Keratinocyte (primary cell): ENCODE measurements at regions not wholly inside any gene's neighbourhood (a gene's known extent, or its start where the extent isn't known, plus 50 kb on each side); places are given as distances from the start of the nearest gene placed in this dataset.

Experiments used
- DNase-seq: peaks from one replicate; pipeline ENCODE4 v3.0.0-alpha.2; 2011; ENCODE audit warnings: low read depth, missing footprints, low spot score
- FAIRE-seq: peaks from 2 replicates; lab custom pipeline; 2011; peaks lifted over from hg19 to GRCh38; lab: Jason Lieb, UNC
- H2AFZ ChIP-seq: 2 replicates; pipeline ENCODE4 v1.6.0; 2012; ENCODE audit warnings: low read length, control low read depth, inconsistent platforms; ENCODE audit not compliant: control insufficient read depth
- H3K27ac ChIP-seq: 2 replicates; pipeline ENCODE4 v1.5.1; 2011; ENCODE audit warnings: low read length; ENCODE audit not compliant: control insufficient read depth, insufficient read depth
- H3K27me3 ChIP-seq: 3 replicates; pipeline ENCODE4 v1.6.0; 2011; ENCODE audit warnings: low read length; ENCODE audit not compliant: control insufficient read depth, insufficient read depth; ENCODE audit errors: extremely low read depth
- H3K36me3 ChIP-seq, 2 experiments: 2 replicates in 1 of 2; 3 replicates in 1 of 2; pipeline ENCODE4 v1.5.1; 2011; ENCODE audit warnings: low read length in 2 of 2, mild to moderate bottlenecking in 1 of 2; ENCODE audit not compliant: control insufficient read depth in 2 of 2, insufficient read depth in 2 of 2; ENCODE audit errors: extremely low read depth in 1 of 2
- H3K4me1 ChIP-seq: 3 replicates; pipeline ENCODE4 v1.5.1; 2011; ENCODE audit warnings: low read length; ENCODE audit not compliant: control insufficient read depth, insufficient read depth; ENCODE audit errors: extremely low read depth
- H3K4me2 ChIP-seq: 3 replicates; pipeline ENCODE4 v1.6.0; 2011; ENCODE audit warnings: low read depth, low read length; ENCODE audit not compliant: control insufficient read depth, insufficient read depth; ENCODE audit errors: extremely low read depth
- H3K4me3 ChIP-seq, 3 experiments: fragments of 200-600 bp in 1 of 3; sonication (generic) in 1 of 3; 2 replicates in 2 of 3; 3 replicates in 1 of 3; pipeline ENCODE4 v1.5.1; 2011 to 2016; ENCODE audit warnings: low read length in 3 of 3, mild to moderate bottlenecking in 3 of 3, control low read depth in 2 of 3, inconsistent platforms in 1 of 3, low read depth in 1 of 3, mixed read lengths in 1 of 3, mixed run types in 1 of 3, moderate library complexity in 1 of 3; ENCODE audit not compliant: control insufficient read depth in 2 of 3, insufficient read depth in 2 of 3; ENCODE audit errors: extremely low read depth in 1 of 3
- H3K79me2 ChIP-seq: 2 replicates; pipeline ENCODE4 v1.6.0; 2012; ENCODE audit warnings: low read length; ENCODE audit not compliant: control insufficient read depth, insufficient read depth
- H3K9ac ChIP-seq: 3 replicates; pipeline ENCODE4 v1.6.0; 2011; ENCODE audit warnings: low read length; ENCODE audit not compliant: control insufficient read depth, insufficient read depth; ENCODE audit errors: extremely low read depth
- H3K9me1 ChIP-seq: 3 replicates; pipeline ENCODE4 v1.6.0; 2011; ENCODE audit warnings: low read length; ENCODE audit not compliant: control insufficient read depth, insufficient read depth; ENCODE audit errors: extremely low read depth
- H3K9me3 ChIP-seq: 2 replicates; pipeline ENCODE4 v1.5.1; 2012; ENCODE audit warnings: low read depth, low read length; ENCODE audit not compliant: control insufficient read depth
- H4K20me1 ChIP-seq: 3 replicates; pipeline ENCODE4 v1.6.0; 2011; ENCODE audit warnings: low read length; ENCODE audit not compliant: control insufficient read depth, insufficient read depth; ENCODE audit errors: extremely low read depth
- EZH2 ChIP-seq: IDR thresholded peaks from one replicate; pipeline ENCODE4 v1.6.1; 2012; ENCODE audit warnings: inconsistent platforms, mild to moderate bottlenecking, low read length, moderate library complexity
- dilution Hi-C: fragments of 300-500 bp; cut with MboI; formaldehyde crosslinking; loops from one replicate; pipeline ENCODE4 v1.7.0; 2020; ENCODE audit warnings: low sequenced_read_pairs; ENCODE audit not compliant: extremely low pct_ligation_motif_present
- TF ChIP-seq, protein P1 (sequence below), 3 experiments: IDR thresholded peaks in 1 of 3; conservative IDR thresholded peaks in 1 of 3; optimal IDR thresholded peaks in 1 of 3; 2 replicates in 2 of 3; 3 replicates in 1 of 3; pipeline versions ENCODE3 to v1.5.1; 2011; ENCODE audit warnings: low read length in 3 of 3, mild to moderate bottlenecking in 3 of 3, moderate library complexity in 2 of 3, control low read depth in 1 of 3, inconsistent platforms in 1 of 3; ENCODE audit not compliant: insufficient read depth in 2 of 3; ENCODE audit errors: extremely low read depth in 1 of 3

DNA sequence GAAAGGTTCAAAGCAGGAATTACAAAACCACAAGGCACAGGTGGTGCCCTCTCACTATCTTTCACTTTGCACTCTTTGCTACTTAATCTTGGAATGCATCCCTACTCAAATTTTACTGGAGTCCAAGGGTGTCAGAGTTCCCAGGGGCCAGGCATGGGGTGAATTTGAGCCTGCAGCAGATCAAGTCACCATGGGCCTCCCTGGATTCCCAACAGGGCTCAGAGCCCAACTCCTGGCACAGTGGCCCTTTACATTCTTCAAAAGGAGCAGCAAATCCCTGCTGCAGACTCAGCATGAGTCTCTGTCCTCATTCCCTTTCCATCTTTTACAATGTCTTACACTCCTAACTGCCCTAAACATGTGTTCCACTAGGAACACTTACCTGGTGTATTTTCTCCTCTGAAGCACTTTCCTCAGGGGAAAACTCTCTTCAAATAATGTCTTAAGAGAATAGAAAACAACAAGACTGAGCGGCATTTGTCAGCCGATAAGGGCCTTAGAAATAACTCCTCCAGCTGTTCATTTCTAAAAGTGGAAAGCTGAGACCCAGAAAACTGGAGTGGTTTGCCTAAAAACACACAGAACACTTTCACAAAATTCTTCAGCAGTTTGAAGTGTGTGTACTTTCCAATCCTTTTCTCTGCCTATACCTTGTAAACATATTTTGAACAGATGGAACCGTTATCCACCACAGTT is 596.0 kb downstream of the INSC start:
- Histone ChIP-seq H3K27me3 (no peaks in the 10 kb centered on the region), H3K9me1 (no peaks in the 10 kb centered on the region), H3K79me2 (no peaks in the 10 kb centered on the region), H3K36me3 (no peaks in the 10 kb centered on the region), H2AFZ (no peak overlapping the region), H3K9me3 (no peaks in the 10 kb centered on the region), H3K9ac (no peak overlapping the region), H3K4me2 (no peak overlapping the region), H3K27ac (no peak overlapping the region), H3K4me1 (no peaks in the 10 kb centered on the region), H3K4me3 (no peak overlapping the region), H4K20me1 (no peaks in the 10 kb centered on the region)
- TF ChIP-seq, protein P1, sequence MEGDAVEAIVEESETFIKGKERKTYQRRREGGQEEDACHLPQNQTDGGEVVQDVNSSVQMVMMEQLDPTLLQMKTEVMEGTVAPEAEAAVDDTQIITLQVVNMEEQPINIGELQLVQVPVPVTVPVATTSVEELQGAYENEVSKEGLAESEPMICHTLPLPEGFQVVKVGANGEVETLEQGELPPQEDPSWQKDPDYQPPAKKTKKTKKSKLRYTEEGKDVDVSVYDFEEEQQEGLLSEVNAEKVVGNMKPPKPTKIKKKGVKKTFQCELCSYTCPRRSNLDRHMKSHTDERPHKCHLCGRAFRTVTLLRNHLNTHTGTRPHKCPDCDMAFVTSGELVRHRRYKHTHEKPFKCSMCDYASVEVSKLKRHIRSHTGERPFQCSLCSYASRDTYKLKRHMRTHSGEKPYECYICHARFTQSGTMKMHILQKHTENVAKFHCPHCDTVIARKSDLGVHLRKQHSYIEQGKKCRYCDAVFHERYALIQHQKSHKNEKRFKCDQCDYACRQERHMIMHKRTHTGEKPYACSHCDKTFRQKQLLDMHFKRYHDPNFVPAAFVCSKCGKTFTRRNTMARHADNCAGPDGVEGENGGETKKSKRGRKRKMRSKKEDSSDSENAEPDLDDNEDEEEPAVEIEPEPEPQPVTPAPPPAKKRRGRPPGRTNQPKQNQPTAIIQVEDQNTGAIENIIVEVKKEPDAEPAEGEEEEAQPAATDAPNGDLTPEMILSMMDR (optimal IDR thresholded peaks at IDR 0.05 in 1 of 3, IDR thresholded peaks at IDR 0.05 in 1 of 3, conservative IDR thresholded peaks at IDR 0.05 in 1 of 3; ENCODE audit: extremely low read depth in 1 of 3, insufficient read depth in 2 of 3, low read length in 3 of 3) = no peak
- TF ChIP-seq EZH2 = no peak
- dilution Hi-C loops = no loop called here
- FAIRE-seq (no peak), DNase-seq (no peak)

DNA sequence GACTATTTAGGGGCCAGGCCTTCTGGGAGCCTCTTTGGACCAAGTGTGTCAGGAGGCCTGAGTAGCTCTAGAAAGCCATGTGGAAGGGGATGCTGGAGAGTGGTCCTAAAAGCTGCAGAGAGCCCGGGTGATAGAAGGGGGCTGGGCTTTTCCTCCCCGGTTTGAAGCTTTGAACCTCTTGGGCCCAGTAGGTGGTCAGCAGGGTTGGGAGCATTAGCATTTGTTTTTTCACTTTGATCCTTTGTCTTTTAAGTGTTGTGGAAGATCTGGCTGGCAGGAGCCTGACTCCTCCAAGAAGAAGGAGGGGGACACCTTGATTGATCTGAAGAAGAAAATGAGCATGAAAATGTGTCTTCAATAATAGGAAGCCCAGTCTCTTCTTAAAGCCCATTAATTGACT is 596.6 kb downstream of the INSC start:
- no peaks in the 10 kb centered on the region for H3K36me3 ChIP-seq
- no peak for FAIRE-seq
- dilution Hi-C loops = no loop called here

More for the DNA sequence above, 596.6 kb downstream of the INSC start:
- DNase-seq = no peak
- Histone ChIP-seq H4K20me1 (no peaks in the 10 kb centered on the region), H3K27ac (no peak overlapping the region), H3K9me3 (no peaks in the 10 kb centered on the region), H3K9me1 (no peaks in the 10 kb centered on the region), H3K4me2 (no peak overlapping the region), H3K79me2 (no peaks in the 10 kb centered on the region), H3K9ac (no peak overlapping the region), H3K27me3 (no peaks in the 10 kb centered on the region), H3K4me3 (no peak overlapping the region), H3K4me1 (no peaks in the 10 kb centered on the region), H2AFZ (no peak overlapping the region)
- no peak for TF ChIP-seq EZH2
- TF ChIP-seq, protein P1 (optimal IDR thresholded peaks at IDR 0.05 in 1 of 3, IDR thresholded peaks at IDR 0.05 in 1 of 3, conservative IDR thresholded peaks at IDR 0.05 in 1 of 3; ENCODE audit: extremely low read depth in 1 of 3, insufficient read depth in 2 of 3, low read length in 3 of 3) = no peak
